GM12891 (cell line): ENCODE measurements at regions not wholly inside any gene's neighbourhood (a gene's known extent, or its start where the extent isn't known, plus 50 kb on each side); places are given as distances from the start of the nearest gene placed in this dataset.

Source experiments
- POLR2A ChIP-seq: IDR thresholded peaks from 2 replicates; pipeline ENCODE4 v1.6.1; 2011; ENCODE audit warnings: low read depth, low read length, control low read depth
- POLR2AphosphoS5 ChIP-seq: IDR thresholded peaks from 2 replicates; pipeline ENCODE4 v1.6.1; 2011; ENCODE audit warnings: low read depth, low read length, control low read depth
- POU2F2 ChIP-seq: IDR thresholded peaks from 2 replicates; pipeline ENCODE4 v1.6.1; 2011; ENCODE audit warnings: low read depth, mild to moderate bottlenecking, control low read depth, low read length, moderate library complexity
- SPI1 ChIP-seq: IDR thresholded peaks from 2 replicates; pipeline ENCODE4 v1.6.1; 2011; ENCODE audit warnings: low read depth, low read length, control low read depth
- TAF1 ChIP-seq: IDR thresholded peaks from 2 replicates; pipeline ENCODE4 v1.6.1; 2011; ENCODE audit warnings: low read depth, low read length, control low read depth

- TF ChIP-seq TAF1, result no peak
- TF ChIP-seq POLR2A, result no peak
- TF ChIP-seq POLR2AphosphoS5, result no peak
- no peak for TF ChIP-seq POU2F2
- TF ChIP-seq SPI1, result no peak
These were observed 399.1 kb downstream of the GATA3 start for GRCh38 chr10:8453587-8453986.
